ENCODE measurements at regions not wholly inside any gene's neighbourhood (a gene's known extent, or its start where the extent isn't known, plus 50 kb on each side); places are given as distances from the start of the nearest gene placed in this dataset.

DNA sequence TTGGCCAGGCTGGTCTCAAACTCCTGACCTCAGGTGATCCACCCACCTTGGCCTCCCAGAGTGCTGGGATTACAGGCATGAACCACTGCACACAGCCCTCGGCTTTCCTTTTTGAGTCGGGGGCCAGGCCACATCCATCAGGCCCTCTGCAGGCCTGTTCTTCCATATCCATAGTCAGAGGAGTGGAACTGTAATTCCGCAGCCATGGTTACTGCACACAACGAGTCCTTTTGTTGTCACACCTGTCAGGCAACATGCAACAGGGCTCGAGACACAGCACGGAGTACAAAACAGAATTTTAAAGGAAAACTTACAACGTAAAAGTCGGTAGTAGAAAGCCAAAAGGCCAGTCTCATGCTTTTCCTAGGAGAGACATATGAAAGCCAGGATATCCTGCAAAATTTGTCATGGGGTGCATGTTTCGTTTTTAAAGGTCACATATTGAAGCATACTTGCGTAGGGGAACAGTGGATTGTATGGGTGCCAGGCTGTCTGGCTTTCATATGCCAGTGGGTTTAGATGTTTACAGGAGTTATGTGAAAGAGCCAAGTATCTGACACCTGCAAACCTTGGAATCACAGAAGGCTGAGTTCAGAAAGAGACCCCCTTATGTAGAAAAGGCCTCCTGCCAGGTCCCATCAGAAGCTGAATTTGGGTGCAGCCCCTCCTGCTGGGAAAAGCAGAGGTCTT lies 63.2 kb upstream of the LPP start:
- Histone ChIP-seq H3K4me3 (ENCODE audit: severe bottlenecking) (no peak overlapping the region), H3K4me1 (ENCODE audit: insufficient read depth, poor library complexity, severe bottlenecking) (no peaks in the 10 kb centered on the region), H3K27me3 (ENCODE audit: insufficient read depth, poor library complexity, severe bottlenecking) (no peaks in the 10 kb centered on the region), H3K27ac (ENCODE audit: poor library complexity, severe bottlenecking) (no peak overlapping the region), H3K9me3 (ENCODE audit: severe bottlenecking) (no peaks in the 10 kb centered on the region), H3K36me3 (ENCODE audit: low read depth) (no peaks in the 10 kb centered on the region)
- TF ChIP-seq, protein P1, sequence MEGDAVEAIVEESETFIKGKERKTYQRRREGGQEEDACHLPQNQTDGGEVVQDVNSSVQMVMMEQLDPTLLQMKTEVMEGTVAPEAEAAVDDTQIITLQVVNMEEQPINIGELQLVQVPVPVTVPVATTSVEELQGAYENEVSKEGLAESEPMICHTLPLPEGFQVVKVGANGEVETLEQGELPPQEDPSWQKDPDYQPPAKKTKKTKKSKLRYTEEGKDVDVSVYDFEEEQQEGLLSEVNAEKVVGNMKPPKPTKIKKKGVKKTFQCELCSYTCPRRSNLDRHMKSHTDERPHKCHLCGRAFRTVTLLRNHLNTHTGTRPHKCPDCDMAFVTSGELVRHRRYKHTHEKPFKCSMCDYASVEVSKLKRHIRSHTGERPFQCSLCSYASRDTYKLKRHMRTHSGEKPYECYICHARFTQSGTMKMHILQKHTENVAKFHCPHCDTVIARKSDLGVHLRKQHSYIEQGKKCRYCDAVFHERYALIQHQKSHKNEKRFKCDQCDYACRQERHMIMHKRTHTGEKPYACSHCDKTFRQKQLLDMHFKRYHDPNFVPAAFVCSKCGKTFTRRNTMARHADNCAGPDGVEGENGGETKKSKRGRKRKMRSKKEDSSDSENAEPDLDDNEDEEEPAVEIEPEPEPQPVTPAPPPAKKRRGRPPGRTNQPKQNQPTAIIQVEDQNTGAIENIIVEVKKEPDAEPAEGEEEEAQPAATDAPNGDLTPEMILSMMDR (IDR thresholded peaks at IDR 0.05; ENCODE audit: poor library complexity, severe bottlenecking) = no peak
- no peak for DNase-seq (ENCODE audit: low spot score)
- no peak for ATAC-seq (ENCODE audit: low read depth)

DNA sequence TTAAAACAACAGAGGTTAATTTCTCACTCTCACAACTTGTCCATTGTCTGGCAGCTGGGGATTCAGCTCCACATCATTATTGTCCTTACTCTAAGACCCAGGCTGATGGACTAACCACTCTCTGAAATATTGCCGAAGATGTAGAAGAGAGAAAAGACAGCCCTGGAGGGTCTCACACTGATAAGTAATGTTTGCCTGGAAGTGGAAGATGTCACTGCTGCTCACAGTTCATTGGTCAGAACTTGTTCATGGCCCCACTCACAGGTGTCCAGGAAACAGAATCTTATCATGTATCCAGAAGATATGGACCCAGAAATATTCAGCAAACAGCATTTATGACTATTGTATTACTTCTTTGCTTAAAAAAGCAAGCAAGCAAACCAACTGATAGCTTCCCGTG lies 62.2 kb upstream of the LPP start:
- no peak overlapping the region for H3K27ac ChIP-seq (ENCODE audit: poor library complexity, severe bottlenecking)
- no peak overlapping the region for H3K4me3 ChIP-seq (ENCODE audit: severe bottlenecking)
- ATAC-seq (ENCODE audit: low read depth) = no peak

GRCh38 chr3:188092648-188093047 lies 61.3 kb upstream of the LPP start:
- TF ChIP-seq, protein P1 (IDR thresholded peaks at IDR 0.05; ENCODE audit: poor library complexity, severe bottlenecking) = no peak
- H3K27me3 ChIP-seq (ENCODE audit: insufficient read depth, poor library complexity, severe bottlenecking) = no peaks in the 10 kb centered on the region
- H3K27ac ChIP-seq (ENCODE audit: poor library complexity, severe bottlenecking) = no peak overlapping the region
- no peaks in the 10 kb centered on the region for H3K9me3 ChIP-seq (ENCODE audit: severe bottlenecking)
- DNase-seq (ENCODE audit: low spot score) (no peak), ATAC-seq (ENCODE audit: low read depth) (no peak)
- H3K4me3 ChIP-seq (ENCODE audit: severe bottlenecking) = no peak overlapping the region
- H3K36me3 ChIP-seq (ENCODE audit: low read depth) = no peaks in the 10 kb centered on the region
- no peaks in the 10 kb centered on the region for H3K4me1 ChIP-seq (ENCODE audit: insufficient read depth, poor library complexity, severe bottlenecking)

More for the DNA sequence above, 62.2 kb upstream of the LPP start:
- no peaks in the 10 kb centered on the region for H3K27me3 ChIP-seq (ENCODE audit: insufficient read depth, poor library complexity, severe bottlenecking)
- no peaks in the 10 kb centered on the region for H3K4me1 ChIP-seq (ENCODE audit: insufficient read depth, poor library complexity, severe bottlenecking)
- no peaks in the 10 kb centered on the region for H3K36me3 ChIP-seq (ENCODE audit: low read depth)
- TF ChIP-seq, protein P1 (IDR thresholded peaks at IDR 0.05; ENCODE audit: poor library complexity, severe bottlenecking) = no peak
- H3K9me3 ChIP-seq (ENCODE audit: severe bottlenecking) = no peaks in the 10 kb centered on the region
- DNase-seq (ENCODE audit: low spot score) = no peak

DNA sequence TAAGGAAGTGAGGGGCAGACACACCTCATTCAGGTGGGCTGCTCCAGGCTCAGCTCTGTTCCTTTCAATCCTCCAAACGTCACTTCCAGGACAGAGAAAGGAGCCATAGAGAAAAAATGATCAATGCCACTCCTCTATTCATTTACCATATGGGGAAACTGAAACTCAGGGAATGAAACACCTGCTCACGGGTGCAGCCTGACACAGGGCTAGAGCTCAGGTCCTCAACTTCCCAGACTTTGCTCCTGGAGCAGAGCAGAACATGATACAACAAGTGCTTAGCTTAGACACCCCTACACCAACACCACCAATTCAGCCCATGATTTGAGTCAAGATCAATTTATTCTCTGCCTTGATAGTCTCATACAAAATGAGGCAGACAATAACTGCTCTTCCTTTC lies 58.5 kb upstream of the LPP start:
- no peaks in the 10 kb centered on the region for H3K4me1 ChIP-seq (ENCODE audit: insufficient read depth, poor library complexity, severe bottlenecking)
- H3K9me3 ChIP-seq (ENCODE audit: severe bottlenecking) = no peaks in the 10 kb centered on the region
- no peak for ATAC-seq (ENCODE audit: low read depth)
- H3K27me3 ChIP-seq (ENCODE audit: insufficient read depth, poor library complexity, severe bottlenecking) = no peaks in the 10 kb centered on the region
- no peaks in the 10 kb centered on the region for H3K36me3 ChIP-seq (ENCODE audit: low read depth)
- H3K4me3 ChIP-seq (ENCODE audit: severe bottlenecking) = no peak overlapping the region
- TF ChIP-seq, protein P1 (IDR thresholded peaks at IDR 0.05; ENCODE audit: poor library complexity, severe bottlenecking) = no peak
- H3K27ac ChIP-seq (ENCODE audit: poor library complexity, severe bottlenecking) = no peak overlapping the region
- DNase-seq (ENCODE audit: low spot score) = no peak

- Histone ChIP-seq H3K27me3 (ENCODE audit: insufficient read depth, poor library complexity, severe bottlenecking) (no peaks in the 10 kb centered on the region), H3K27ac (ENCODE audit: poor library complexity, severe bottlenecking) (no peak overlapping the region), H3K4me1 (ENCODE audit: insufficient read depth, poor library complexity, severe bottlenecking) (no peaks in the 10 kb centered on the region), H3K36me3 (ENCODE audit: low read depth) (no peaks in the 10 kb centered on the region), H3K9me3 (ENCODE audit: severe bottlenecking) (no peaks in the 10 kb centered on the region), H3K4me3 (ENCODE audit: severe bottlenecking) (no peak overlapping the region)
- ATAC-seq (ENCODE audit: low read depth) (no peak), DNase-seq (ENCODE audit: low spot score) (no peak)
- TF ChIP-seq, protein P1 (IDR thresholded peaks at IDR 0.05; ENCODE audit: poor library complexity, severe bottlenecking) = no peak
These were observed 56.2 kb upstream of the LPP start for GRCh38 chr3:188097791-188098190.

Data from RWPE2 (cell line).